IMR-90 (cell line): ENCODE measurements at regions not wholly inside any gene's neighbourhood (a gene's known extent, or its start where the extent isn't known, plus 50 kb on each side); places are given as distances from the start of the nearest gene placed in this dataset.

Source experiments
- BHLHE40 ChIP-seq: fragments of 150-350 bp; IDR thresholded peaks from 2 replicates; pipeline ENCODE4 v1.6.1; 2016; ENCODE audit warnings: mild to moderate bottlenecking, low read depth, low read length
- CEBPB ChIP-seq: IDR thresholded peaks from 2 replicates; pipeline ENCODE4 v1.6.1; 2012; ENCODE audit warnings: low read depth, low read length, improper control_type of control experiment
- MAFK ChIP-seq: IDR thresholded peaks from 2 replicates; pipeline ENCODE4 v1.6.1; 2012; ENCODE audit warnings: low read depth, low read length, improper control_type of control experiment
- MXI1 ChIP-seq: IDR thresholded peaks from 2 replicates; pipeline ENCODE4 v1.6.1; 2012; ENCODE audit warnings: low read depth, mild to moderate bottlenecking, low read length, moderate library complexity, borderline replicate concordance
- RAD21 ChIP-seq: IDR thresholded peaks from 2 replicates; pipeline ENCODE4 v1.6.1; 2012; ENCODE audit warnings: low read length, improper control_type of control experiment
- SMC3 ChIP-seq: fragments of 150-350 bp; IDR thresholded peaks from 2 replicates; pipeline ENCODE4 v1.6.1; 2016; ENCODE audit warnings: low read depth, mild to moderate bottlenecking, antibody characterized with exemption, low read length, moderate library complexity
- TF ChIP-seq, protein P1 (sequence below): conservative IDR thresholded peaks from 2 replicates; pipeline ENCODE4 v1.5.1; 2012; ENCODE audit warnings: mild to moderate bottlenecking, low read depth, low read length, improper control_type of control experiment

- TF ChIP-seq MXI1 (no peak), CEBPB (no peak), RAD21 (no peak), SMC3 (no peak), BHLHE40 (no peak), MAFK (no peak)
- TF ChIP-seq, protein P1, sequence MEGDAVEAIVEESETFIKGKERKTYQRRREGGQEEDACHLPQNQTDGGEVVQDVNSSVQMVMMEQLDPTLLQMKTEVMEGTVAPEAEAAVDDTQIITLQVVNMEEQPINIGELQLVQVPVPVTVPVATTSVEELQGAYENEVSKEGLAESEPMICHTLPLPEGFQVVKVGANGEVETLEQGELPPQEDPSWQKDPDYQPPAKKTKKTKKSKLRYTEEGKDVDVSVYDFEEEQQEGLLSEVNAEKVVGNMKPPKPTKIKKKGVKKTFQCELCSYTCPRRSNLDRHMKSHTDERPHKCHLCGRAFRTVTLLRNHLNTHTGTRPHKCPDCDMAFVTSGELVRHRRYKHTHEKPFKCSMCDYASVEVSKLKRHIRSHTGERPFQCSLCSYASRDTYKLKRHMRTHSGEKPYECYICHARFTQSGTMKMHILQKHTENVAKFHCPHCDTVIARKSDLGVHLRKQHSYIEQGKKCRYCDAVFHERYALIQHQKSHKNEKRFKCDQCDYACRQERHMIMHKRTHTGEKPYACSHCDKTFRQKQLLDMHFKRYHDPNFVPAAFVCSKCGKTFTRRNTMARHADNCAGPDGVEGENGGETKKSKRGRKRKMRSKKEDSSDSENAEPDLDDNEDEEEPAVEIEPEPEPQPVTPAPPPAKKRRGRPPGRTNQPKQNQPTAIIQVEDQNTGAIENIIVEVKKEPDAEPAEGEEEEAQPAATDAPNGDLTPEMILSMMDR = no peak
Measured at GRCh38 chr4:26253968-26254367, 66.8 kb upstream of the RBPJ start.
